ENCODE measurements at regions not wholly inside any gene's neighbourhood (a gene's known extent, or its start where the extent isn't known, plus 50 kb on each side); places are given as distances from the start of the nearest gene placed in this dataset.

GRCh38 chr5:97778451-97778850 is 595.4 kb upstream of the RIOK2 start:
- TF ChIP-seq CTCF (conservative IDR thresholded peaks at IDR 0.05; ENCODE audit: low read depth, low read length) = no peak
- TF ChIP-seq EZH2 (IDR thresholded peaks at IDR 0.05; ENCODE audit: borderline replicate concordance, low read depth, low read length, poor library complexity, severe bottlenecking) = no peak
